ENCODE measurements at regions not wholly inside any gene's neighbourhood (a gene's known extent, or its start where the extent isn't known, plus 50 kb on each side); places are given as distances from the start of the nearest gene placed in this dataset.
"Not testable (repeated sequence)": the region's sequence is repeated elsewhere in the genome, so short reads cannot be mapped to it uniquely, and the experiment has no call there.

DNA sequence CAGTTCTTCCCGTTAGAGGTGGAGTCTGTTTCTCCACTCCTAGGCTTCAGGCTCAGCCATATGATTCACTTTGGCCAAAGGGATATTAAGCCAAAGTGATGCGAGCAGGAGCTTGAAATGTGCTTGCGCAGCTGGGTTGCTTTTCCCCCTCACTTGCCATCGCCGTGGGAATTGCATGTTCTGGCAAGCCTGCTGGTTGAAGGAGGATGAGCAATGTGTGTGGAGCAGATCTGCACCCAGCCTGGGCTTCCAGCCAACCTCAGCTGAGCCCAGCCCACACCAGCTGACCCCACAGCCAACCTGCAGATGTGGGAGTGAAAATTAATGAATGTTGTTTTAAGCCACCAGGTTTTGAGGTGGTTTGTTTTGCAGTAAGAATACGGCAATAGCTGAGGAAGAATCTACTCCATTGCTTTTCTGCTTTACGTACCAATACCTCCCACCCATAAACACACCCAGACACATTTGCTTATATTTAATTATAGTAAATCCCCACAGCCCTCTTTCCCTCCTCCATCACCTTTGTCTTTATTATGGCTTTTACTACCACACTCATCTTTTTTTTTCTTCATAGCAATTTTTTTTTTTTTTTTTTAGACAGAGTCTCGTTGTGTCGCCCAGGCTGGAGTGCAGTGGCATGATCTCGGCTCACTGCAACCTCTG is 132.8 kb upstream of the FUNDC1 start:
- intact Hi-C loops (cut with DNase I; ENCODE audit: low total_unique reads) (no loop called here), in situ Hi-C loops (cut with MboI; ENCODE audit: low sequenced_read_pairs in 4 of 4) (no loop called here)
- DNase-seq: peak in 1 of 2 donors; percentile 9
- H3K4me1 ChIP-seq: no peaks in the 10 kb centered on the region
- no peak overlapping the region for H3K27ac ChIP-seq
- no peaks in the 10 kb centered on the region for H3K27me3 ChIP-seq
- no peaks in the 10 kb centered on the region for H3K9me3 ChIP-seq
- no peak overlapping the region for H3K4me3 ChIP-seq
- no peaks in the 10 kb centered on the region for H3K36me3 ChIP-seq
- TF ChIP-seq POLR2A (IDR thresholded peaks at IDR 0.05): no peak
- TF ChIP-seq, protein P1, sequence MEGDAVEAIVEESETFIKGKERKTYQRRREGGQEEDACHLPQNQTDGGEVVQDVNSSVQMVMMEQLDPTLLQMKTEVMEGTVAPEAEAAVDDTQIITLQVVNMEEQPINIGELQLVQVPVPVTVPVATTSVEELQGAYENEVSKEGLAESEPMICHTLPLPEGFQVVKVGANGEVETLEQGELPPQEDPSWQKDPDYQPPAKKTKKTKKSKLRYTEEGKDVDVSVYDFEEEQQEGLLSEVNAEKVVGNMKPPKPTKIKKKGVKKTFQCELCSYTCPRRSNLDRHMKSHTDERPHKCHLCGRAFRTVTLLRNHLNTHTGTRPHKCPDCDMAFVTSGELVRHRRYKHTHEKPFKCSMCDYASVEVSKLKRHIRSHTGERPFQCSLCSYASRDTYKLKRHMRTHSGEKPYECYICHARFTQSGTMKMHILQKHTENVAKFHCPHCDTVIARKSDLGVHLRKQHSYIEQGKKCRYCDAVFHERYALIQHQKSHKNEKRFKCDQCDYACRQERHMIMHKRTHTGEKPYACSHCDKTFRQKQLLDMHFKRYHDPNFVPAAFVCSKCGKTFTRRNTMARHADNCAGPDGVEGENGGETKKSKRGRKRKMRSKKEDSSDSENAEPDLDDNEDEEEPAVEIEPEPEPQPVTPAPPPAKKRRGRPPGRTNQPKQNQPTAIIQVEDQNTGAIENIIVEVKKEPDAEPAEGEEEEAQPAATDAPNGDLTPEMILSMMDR (IDR thresholded peaks at IDR 0.05 in 4 of 5, conservative IDR thresholded peaks at IDR 0.05 in 1 of 5): no peak
- no peak for ATAC-seq

GRCh38 chrX:44674906-44675305 is 132.2 kb upstream of the FUNDC1 start:
- DNase-seq (no peak), ATAC-seq (no peak)
- H3K4me3 ChIP-seq: no peak overlapping the region
- no peaks in the 10 kb centered on the region for H3K27me3 ChIP-seq
- intact Hi-C loops (cut with DNase I; ENCODE audit: low total_unique reads): no loop called here
- no peaks in the 10 kb centered on the region for H3K4me1 ChIP-seq
- TF ChIP-seq POLR2A (IDR thresholded peaks at IDR 0.05): no peak
- TF ChIP-seq, protein P1 (IDR thresholded peaks at IDR 0.05 in 4 of 5, conservative IDR thresholded peaks at IDR 0.05 in 1 of 5): no peak
- H3K9me3 ChIP-seq: no peaks in the 10 kb centered on the region
- no peak overlapping the region for H3K27ac ChIP-seq
- no peaks in the 10 kb centered on the region for H3K36me3 ChIP-seq
- in situ Hi-C loops (cut with MboI; ENCODE audit: low sequenced_read_pairs in 4 of 4): no loop called here

DNA sequence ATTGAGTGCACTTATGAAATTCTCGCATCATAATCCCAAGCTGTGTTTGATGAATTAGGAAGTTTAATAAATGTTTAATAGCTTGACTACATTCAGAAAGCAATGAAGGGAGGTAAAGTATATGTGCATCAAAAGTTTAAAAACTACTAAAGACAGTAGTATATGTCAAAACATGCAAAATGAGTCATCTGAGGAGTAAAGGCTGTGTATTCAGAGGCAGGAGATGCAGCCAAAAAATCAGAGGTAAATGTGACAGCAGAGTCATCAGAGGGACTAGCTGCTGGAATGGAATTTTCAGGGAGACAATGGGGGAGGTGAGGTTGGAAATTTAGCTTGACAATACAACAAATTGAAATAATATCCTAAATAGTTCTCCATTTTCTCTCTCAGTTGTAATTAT is 127.0 kb upstream of the FUNDC1 start:
- TF ChIP-seq POLR2A (IDR thresholded peaks at IDR 0.05): no peak
- TF ChIP-seq, protein P1 (IDR thresholded peaks at IDR 0.05 in 4 of 5, conservative IDR thresholded peaks at IDR 0.05 in 1 of 5): no peak
- DNase-seq (no peak), ATAC-seq (no peak)
- no peaks in the 10 kb centered on the region for H3K4me1 ChIP-seq
- in situ Hi-C loops (cut with MboI; ENCODE audit: low sequenced_read_pairs in 4 of 4): no loop called here
- no peaks in the 10 kb centered on the region for H3K36me3 ChIP-seq
- H3K9me3 ChIP-seq: no peaks in the 10 kb centered on the region
- no peak overlapping the region for H3K27ac ChIP-seq
- intact Hi-C loops (cut with DNase I; ENCODE audit: low total_unique reads): no loop called here
- H3K4me3 ChIP-seq: no peak overlapping the region
- H3K27me3 ChIP-seq: no peaks in the 10 kb centered on the region

DNA sequence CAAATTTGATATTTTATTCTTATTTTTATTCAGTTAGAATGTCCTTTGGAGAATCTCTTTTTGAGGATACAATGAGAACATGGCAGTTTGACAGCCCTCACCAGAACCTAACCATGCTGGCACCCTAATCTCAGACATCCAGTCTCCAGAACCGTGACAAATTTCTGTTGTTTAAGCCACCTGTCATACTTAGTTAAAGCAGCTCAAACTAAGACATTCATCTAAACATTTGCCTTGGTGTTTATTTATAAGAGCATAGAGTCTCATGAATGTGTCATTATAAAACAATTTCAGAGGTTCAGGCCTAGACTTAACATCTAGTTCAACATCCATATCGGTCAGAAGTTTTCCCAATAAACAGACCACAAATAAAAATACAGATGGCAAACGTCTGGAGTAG is 125.1 kb upstream of the FUNDC1 start:
- H3K4me1 ChIP-seq: no peaks in the 10 kb centered on the region
- no peaks in the 10 kb centered on the region for H3K27me3 ChIP-seq
- DNase-seq: no peak
- no peak overlapping the region for H3K27ac ChIP-seq
- in situ Hi-C loops (cut with MboI; ENCODE audit: low sequenced_read_pairs in 4 of 4) (no loop called here), intact Hi-C loops (cut with DNase I; ENCODE audit: low total_unique reads) (no loop called here)
- no peak for ATAC-seq
- no peaks in the 10 kb centered on the region for H3K9me3 ChIP-seq
- TF ChIP-seq, protein P1 (IDR thresholded peaks at IDR 0.05 in 4 of 5, conservative IDR thresholded peaks at IDR 0.05 in 1 of 5): no peak
- TF ChIP-seq POLR2A (IDR thresholded peaks at IDR 0.05): no peak
- no peaks in the 10 kb centered on the region for H3K36me3 ChIP-seq
- no peak overlapping the region for H3K4me3 ChIP-seq

DNA sequence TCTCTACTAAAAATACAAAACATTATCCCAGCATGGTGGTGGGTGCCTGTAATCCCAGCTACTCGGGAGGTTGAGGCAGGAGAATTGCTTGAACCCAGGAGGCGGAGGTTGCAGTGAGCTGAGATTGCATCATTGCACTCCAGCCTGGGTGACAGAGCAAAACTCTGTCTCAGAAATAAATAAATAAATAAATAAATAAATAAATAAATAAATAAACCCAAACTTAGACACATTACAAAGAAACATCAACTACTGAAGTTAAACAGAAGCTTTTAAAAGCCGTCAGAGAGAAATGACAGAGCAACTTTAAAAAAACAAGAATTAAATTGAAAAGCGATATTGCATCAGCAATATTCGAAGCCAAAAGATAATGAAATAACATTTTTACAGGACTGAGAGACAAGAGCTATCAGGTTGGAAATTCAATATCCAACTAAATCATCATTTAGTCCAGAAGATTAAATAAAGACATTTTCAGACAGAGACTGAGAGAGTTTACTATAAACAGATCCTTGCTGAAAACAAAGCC is 115.1 kb upstream of the FUNDC1 start:
- H3K9me3 ChIP-seq; intact Hi-C loops (cut with DNase I; ENCODE audit: low total_unique reads); H3K27ac ChIP-seq; ATAC-seq; H3K4me3 ChIP-seq; DNase-seq; H3K36me3 ChIP-seq; in situ Hi-C loops (cut with MboI; ENCODE audit: low sequenced_read_pairs in 4 of 4); H3K4me1 ChIP-seq; H3K27me3 ChIP-seq: not testable (repeated sequence)

Data from gastrocnemius medialis (tissue), 4 donors.